SK-N-SH treated with all-trans-retinoic acid at 6 μM for 48 hours (cell line): ENCODE measurements at regions not wholly inside any gene's neighbourhood (a gene's known extent, or its start where the extent isn't known, plus 50 kb on each side); places are given as distances from the start of the nearest gene placed in this dataset.

ENCODE experiments used
- ARNTL ChIP-seq: fragments of 450-650 bp; formaldehyde crosslinking; IDR thresholded peaks from 2 replicates; pipeline ENCODE4 v1.5.0; 2020; ENCODE audit warnings: low read depth, mild to moderate bottlenecking, moderate library complexity, borderline replicate concordance
- ISL1 ChIP-seq: fragments of 250-450 bp; sonication (Bioruptor Pico); IDR thresholded peaks from 2 replicates; pipeline ENCODE4 v2.1.2; 2022; ENCODE audit warnings: mild to moderate bottlenecking, moderate library complexity
- PATZ1 ChIP-seq: fragments of 250-450 bp; sonication (Bioruptor Pico); IDR thresholded peaks from 2 replicates; pipeline ENCODE4 v1.8.0; 2020; ENCODE audit warnings: mild to moderate bottlenecking, moderate library complexity, borderline replicate concordance
- PPARA ChIP-seq: fragments of 250-450 bp; sonication (Bioruptor Pico); IDR thresholded peaks from 2 replicates; pipeline ENCODE4 v1.5.0; 2020; ENCODE audit warnings: mild to moderate bottlenecking, borderline replicate concordance
- ZFP3 ChIP-seq: fragments of 250-450 bp; sonication (Bioruptor Pico); IDR thresholded peaks from 2 replicates; pipeline ENCODE4 v1.5.0; 2020; ENCODE audit warnings: mild to moderate bottlenecking, moderate library complexity

GRCh38 chr3:28672406-28672805 lies 323.8 kb upstream of the AZI2 start:
- TF ChIP-seq ZFP3 (CRISPR knock-in tag) = no peak
- no peak for TF ChIP-seq PATZ1 (CRISPR knock-in tag)
- TF ChIP-seq PPARA = no peak
- no peak for TF ChIP-seq ARNTL (CRISPR knock-in tag)
- no peak for TF ChIP-seq ISL1 (CRISPR knock-in tag)
